H1 (cell line): ENCODE measurements at regions not wholly inside any gene's neighbourhood (a gene's known extent, or its start where the extent isn't known, plus 50 kb on each side); places are given as distances from the start of the nearest gene placed in this dataset.

Source experiments
- HDAC6 ChIP-seq: IDR thresholded peaks from one replicate; pipeline ENCODE4 v1.7.1; 2012; ENCODE audit warnings: low read depth, mild to moderate bottlenecking, inconsistent platforms, low read length, moderate library complexity
- RAD21 ChIP-seq, 2 experiments: IDR thresholded peaks in 1 of 2; conservative IDR thresholded peaks in 1 of 2; 2 replicates each; pipeline ENCODE4 v1.6.1; 2011; ENCODE audit warnings: low read depth in 2 of 2, low read length in 2 of 2, improper control_type of control experiment in 1 of 2, inconsistent platforms in 1 of 2, mild to moderate bottlenecking in 1 of 2, moderate library complexity in 1 of 2

- TF ChIP-seq RAD21 (IDR thresholded peaks at IDR 0.05 in 1 of 2, conservative IDR thresholded peaks at IDR 0.05 in 1 of 2; ENCODE audit: low read depth in 2 of 2, low read length in 2 of 2) (no peak), HDAC6 (no peak)
Measured at GRCh38 chr2:182638667-182639066, 77.4 kb upstream of the DNAJC10 start (continued).
